ENCODE measurements at regions not wholly inside any gene's neighbourhood (a gene's known extent, or its start where the extent isn't known, plus 50 kb on each side); places are given as distances from the start of the nearest gene placed in this dataset.

GRCh38 chr7:41404375-41405074, 298.4 kb downstream of the INHBA start:
- no peak for DNase-seq
- H3K9me3 ChIP-seq (ENCODE audit: control insufficient read depth, low read depth, low read length) = no peaks in the 10 kb centered on the region
- no peak overlapping the region for H4K8ac ChIP-seq (replicated peaks; ENCODE audit: insufficient read length, low read depth, low read length)
- no peak overlapping the region for H3K4ac ChIP-seq (ENCODE audit: low read depth, low read length)
- H3K27ac ChIP-seq (ENCODE audit: insufficient read length, low read depth, low read length) = no peak overlapping the region
- no peak overlapping the region for H3K56ac ChIP-seq (ENCODE audit: insufficient read length, low read depth, low read length)
- Mint-ChIP-seq H3K4me1 (peaks cover 29 to 32% of the 10 kb centered on the region in 2 experiments), H3K27me3 (ENCODE audit: low read depth) (no peaks in the 10 kb centered on the region; the same call in 1 of the 2 replicates), H3K9me3 (no peaks in the 10 kb centered on the region), H3K4me3 (no peak overlapping the region), H3K27ac (no peak overlapping the region; a peak in 1 of 7 replicates), H3K36me3 (ENCODE audit: insufficient read depth in 1 of 3, low read depth in 3 of 3) (no peaks in the 10 kb centered on the region; a peak in 1 of 7 replicates)
- no peak overlapping the region for H3K14ac ChIP-seq (ENCODE audit: insufficient read depth, low read length)
- H3K18ac ChIP-seq (ENCODE audit: insufficient read length, low read depth, low read length) = no peak overlapping the region
- H3T11ph ChIP-seq (ENCODE audit: low read length) = no peak overlapping the region
- H4K91ac ChIP-seq (ENCODE audit: insufficient read length, low read depth, low read length) = no peak overlapping the region
- H2AFZ ChIP-seq (ENCODE audit: low read length) = no peak overlapping the region
- H4K20me1 ChIP-seq (ENCODE audit: control insufficient read depth, insufficient read depth, insufficient read length) = no peaks in the 10 kb centered on the region
- no peaks in the 10 kb centered on the region for H3K79me2 ChIP-seq (ENCODE audit: insufficient read depth, low read length)
- no peak overlapping the region for H3K23ac ChIP-seq (ENCODE audit: insufficient read length, low read depth, low read length)
- H3K27me3 ChIP-seq (ENCODE audit: insufficient read depth, low read length) = no peaks in the 10 kb centered on the region
- H3K79me1 ChIP-seq (ENCODE audit: insufficient read depth, low read depth, low read length, poor library complexity, severe bottlenecking) = no peaks in the 10 kb centered on the region
- no peak for TF ChIP-seq CTCF (conservative IDR thresholded peaks at IDR 0.05)
- no peaks in the 10 kb centered on the region for H3K23me2 ChIP-seq (ENCODE audit: insufficient read length, low read depth, low read length, poor library complexity, severe bottlenecking)
- no peak overlapping the region for H3K9ac ChIP-seq (ENCODE audit: extremely low read depth, insufficient read length, low read length)
- no peak overlapping the region for H2AK5ac ChIP-seq (ENCODE audit: insufficient read length, low read length)
- WGBS (ENCODE audit: extremely low coverage, insufficient read length, low lambda C conversion rate) = no CpG with 5 or more reads among the region's 3 CpGs
- H2BK12ac ChIP-seq (ENCODE audit: insufficient read length, low read depth, low read length) = no peak overlapping the region
- no peak overlapping the region for H2BK20ac ChIP-seq (ENCODE audit: low read depth, low read length, poor library complexity, severe bottlenecking)
- no peak overlapping the region for H2BK5ac ChIP-seq (ENCODE audit: insufficient read length, low read length)
- H2BK15ac ChIP-seq (ENCODE audit: low read depth, low read length) = no peak overlapping the region
- H4K5ac ChIP-seq (ENCODE audit: insufficient read length, low read depth, low read length) = no peak overlapping the region
- H3K4me1 ChIP-seq (ENCODE audit: insufficient read depth, low read length) = 0 out of 2 replicates have a peak, but pooled peaks cover 2% of the 10 kb centered on the region
- H3K4me2 ChIP-seq (ENCODE audit: insufficient read depth, insufficient read length, low read length) = no peak overlapping the region
- H2BK120ac ChIP-seq (ENCODE audit: low read depth, low read length, poor library complexity, severe bottlenecking) = no peak overlapping the region

All from H9 (cell line).